Fibroblast of the aortic adventitia (primary cell): ENCODE measurements at regions not wholly inside any gene's neighbourhood (a gene's known extent, or its start where the extent isn't known, plus 50 kb on each side); places are given as distances from the start of the nearest gene placed in this dataset.

Source experiments
- DNase-seq: peaks from one replicate; pipeline ENCODE4 v3.0.0-alpha.2; 2010; ENCODE audit warnings: low read depth
- H3K4me3 ChIP-seq: 2 replicates; pipeline ENCODE4 v1.5.1; 2011; ENCODE audit warnings: low read depth, mild to moderate bottlenecking, control low read depth, low read length, moderate library complexity
- TF ChIP-seq, protein P1 (sequence below): IDR thresholded peaks from 2 replicates; pipeline ENCODE4 v1.5.1; 2011; ENCODE audit warnings: mild to moderate bottlenecking, low read length, control low read depth, inconsistent platforms; ENCODE audit not compliant: insufficient read depth

DNA sequence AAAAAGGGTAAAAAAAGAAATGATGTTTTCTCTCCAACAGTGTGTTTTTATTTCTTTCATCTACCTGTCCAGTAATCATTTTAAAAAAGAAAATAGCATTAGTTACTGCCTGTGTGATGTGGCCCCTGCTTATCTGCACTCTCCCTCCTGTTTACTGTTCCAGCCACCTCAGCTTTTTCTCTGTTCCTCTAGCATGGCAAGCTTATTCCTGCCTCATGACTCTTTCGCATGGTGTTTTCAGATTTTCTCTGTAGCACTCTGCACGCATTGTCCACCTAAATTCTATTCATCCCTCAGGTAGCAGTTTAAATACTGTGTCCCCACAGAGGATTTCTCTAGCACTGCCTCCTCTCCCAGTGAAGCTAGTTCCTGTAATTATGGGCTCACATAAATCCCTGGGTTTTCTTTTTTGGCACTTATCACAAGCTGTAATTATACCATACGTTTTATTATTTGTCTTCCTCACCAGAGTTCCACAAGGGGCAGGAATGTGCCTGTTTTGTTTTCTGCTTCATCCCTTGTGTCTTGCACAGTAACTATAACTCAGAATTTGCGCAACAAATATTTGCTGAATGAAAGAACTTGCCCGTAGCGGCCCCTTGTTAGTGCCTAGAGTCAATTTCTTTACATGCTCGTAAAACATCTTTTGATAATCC, 51.4 kb upstream of the LRIG2 start:
- DNase-seq = peak; percentile 18
- H3K4me3 ChIP-seq = no peak overlapping the region
- TF ChIP-seq, protein P1, sequence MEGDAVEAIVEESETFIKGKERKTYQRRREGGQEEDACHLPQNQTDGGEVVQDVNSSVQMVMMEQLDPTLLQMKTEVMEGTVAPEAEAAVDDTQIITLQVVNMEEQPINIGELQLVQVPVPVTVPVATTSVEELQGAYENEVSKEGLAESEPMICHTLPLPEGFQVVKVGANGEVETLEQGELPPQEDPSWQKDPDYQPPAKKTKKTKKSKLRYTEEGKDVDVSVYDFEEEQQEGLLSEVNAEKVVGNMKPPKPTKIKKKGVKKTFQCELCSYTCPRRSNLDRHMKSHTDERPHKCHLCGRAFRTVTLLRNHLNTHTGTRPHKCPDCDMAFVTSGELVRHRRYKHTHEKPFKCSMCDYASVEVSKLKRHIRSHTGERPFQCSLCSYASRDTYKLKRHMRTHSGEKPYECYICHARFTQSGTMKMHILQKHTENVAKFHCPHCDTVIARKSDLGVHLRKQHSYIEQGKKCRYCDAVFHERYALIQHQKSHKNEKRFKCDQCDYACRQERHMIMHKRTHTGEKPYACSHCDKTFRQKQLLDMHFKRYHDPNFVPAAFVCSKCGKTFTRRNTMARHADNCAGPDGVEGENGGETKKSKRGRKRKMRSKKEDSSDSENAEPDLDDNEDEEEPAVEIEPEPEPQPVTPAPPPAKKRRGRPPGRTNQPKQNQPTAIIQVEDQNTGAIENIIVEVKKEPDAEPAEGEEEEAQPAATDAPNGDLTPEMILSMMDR = no peak
